ENCODE measurements at regions not wholly inside any gene's neighbourhood (a gene's known extent, or its start where the extent isn't known, plus 50 kb on each side); places are given as distances from the start of the nearest gene placed in this dataset.

DNA sequence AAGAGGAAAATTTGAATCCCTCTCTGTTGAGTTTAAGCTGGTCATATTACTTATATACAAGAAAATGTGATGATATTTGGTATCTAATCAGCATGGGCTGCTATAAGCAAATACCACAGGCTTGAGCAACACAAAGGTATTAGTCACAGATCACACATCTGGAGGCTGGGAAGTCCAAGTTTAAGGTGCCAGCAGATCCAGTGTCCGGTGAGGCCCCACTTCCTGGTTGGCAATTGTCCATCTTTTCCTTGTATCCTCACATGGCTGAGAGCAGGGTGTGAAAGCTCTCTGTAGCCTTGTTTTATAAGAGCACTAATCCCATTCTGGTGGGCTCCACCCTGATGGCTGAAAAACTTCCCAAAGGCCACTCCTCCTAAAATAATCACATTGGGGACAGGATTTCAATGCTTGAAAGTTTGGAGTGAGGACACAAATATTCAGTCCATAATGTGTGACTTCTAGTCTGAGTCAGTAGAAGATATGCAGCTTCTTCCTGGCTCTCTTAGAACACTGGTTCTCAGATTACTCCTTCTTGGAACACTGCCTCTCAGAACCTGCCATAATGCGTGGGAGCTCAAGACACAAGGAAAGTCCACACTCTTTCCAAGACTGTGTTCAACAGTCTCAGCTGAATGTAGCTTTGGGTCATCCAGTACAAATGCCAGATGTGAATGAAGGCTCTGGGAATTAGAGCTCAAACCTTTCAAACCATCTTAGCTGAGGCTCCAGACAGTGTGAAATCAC, 124.1 kb downstream of the PRDM9 start:
- H3K4me3 ChIP-seq (ENCODE audit: low read length in 3 of 3): no peak overlapping the region

DNA sequence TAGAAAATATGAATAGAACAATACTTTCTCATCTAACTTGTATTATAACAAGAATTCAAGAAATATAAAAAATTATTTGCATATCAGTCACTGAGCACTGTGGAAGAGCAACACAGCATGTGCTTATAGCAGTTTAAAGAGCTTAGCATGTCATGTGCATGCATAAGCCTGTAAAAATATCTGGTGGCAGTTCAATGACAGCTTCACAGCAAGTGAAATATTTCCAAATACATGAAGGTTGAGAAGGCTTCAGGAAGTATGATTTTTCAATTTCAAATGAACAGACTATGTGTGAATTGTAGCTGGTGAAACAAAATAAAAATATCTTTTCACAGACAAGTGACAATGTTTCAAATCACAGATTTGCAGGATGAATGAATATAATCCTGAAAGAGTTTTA, 128.5 kb downstream of the PRDM9 start:
- Histone ChIP-seq H3K4me3 (ENCODE audit: low read length in 3 of 3) (no peak overlapping the region), H3K4me1 (ENCODE audit: control insufficient read depth in 3 of 3, insufficient read depth in 3 of 3, low read length in 3 of 3) (no peaks in the 10 kb centered on the region), H3K27me3 (ENCODE audit: control insufficient read depth in 3 of 3, insufficient read depth in 3 of 3, low read length in 3 of 3) (no peaks in the 10 kb centered on the region), H3K9me3 (ENCODE audit: control insufficient read depth in 3 of 3, low read length in 3 of 3) (no peaks in the 10 kb centered on the region), H3K27ac (ENCODE audit: low read depth, low read length) (no peak overlapping the region), H3K9ac (ENCODE audit: low read depth in 1 of 3, low read length in 3 of 3) (no peak overlapping the region), H3K36me3 (ENCODE audit: control insufficient read depth in 3 of 3, insufficient read depth in 3 of 3, low read length in 3 of 3) (no peaks in the 10 kb centered on the region)

More for the DNA sequence above, 124.1 kb downstream of the PRDM9 start:
- no peaks in the 10 kb centered on the region for H3K36me3 ChIP-seq (ENCODE audit: control insufficient read depth in 3 of 3, insufficient read depth in 3 of 3, low read length in 3 of 3)
- no peak overlapping the region for H3K27ac ChIP-seq (ENCODE audit: low read depth, low read length)
- H3K4me1 ChIP-seq (ENCODE audit: control insufficient read depth in 3 of 3, insufficient read depth in 3 of 3, low read length in 3 of 3): no peaks in the 10 kb centered on the region
- no peak overlapping the region for H3K9ac ChIP-seq (ENCODE audit: low read depth in 1 of 3, low read length in 3 of 3)
- no peaks in the 10 kb centered on the region for H3K27me3 ChIP-seq (ENCODE audit: control insufficient read depth in 3 of 3, insufficient read depth in 3 of 3, low read length in 3 of 3)
- H3K9me3 ChIP-seq (ENCODE audit: control insufficient read depth in 3 of 3, low read length in 3 of 3): no peaks in the 10 kb centered on the region

DNA sequence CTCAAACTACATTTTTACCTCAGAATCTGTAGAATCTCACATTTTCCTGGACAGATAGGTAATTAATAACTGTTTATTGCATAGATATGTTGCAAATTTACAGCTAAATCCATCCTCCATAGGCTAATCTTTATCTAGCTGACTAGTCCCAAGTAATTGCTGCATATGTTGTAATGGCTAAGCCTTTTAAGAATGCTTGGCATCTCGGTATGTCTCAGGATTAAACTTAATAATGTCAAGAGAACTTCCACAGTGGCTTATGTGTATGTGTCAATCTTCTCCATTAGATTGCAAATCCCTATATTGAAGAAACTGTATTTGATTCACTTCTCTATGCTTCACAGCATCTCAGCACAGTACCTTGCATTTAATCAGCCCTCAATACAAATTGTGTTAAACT, 131.9 kb downstream of the PRDM9 start:
- Histone ChIP-seq H3K27me3 (ENCODE audit: control insufficient read depth in 3 of 3, insufficient read depth in 3 of 3, low read length in 3 of 3) (no peaks in the 10 kb centered on the region), H3K4me3 (ENCODE audit: low read length in 3 of 3) (no peak overlapping the region), H3K4me1 (ENCODE audit: control insufficient read depth in 3 of 3, insufficient read depth in 3 of 3, low read length in 3 of 3) (no peaks in the 10 kb centered on the region), H3K36me3 (ENCODE audit: control insufficient read depth in 3 of 3, insufficient read depth in 3 of 3, low read length in 3 of 3) (no peaks in the 10 kb centered on the region), H3K9ac (ENCODE audit: low read depth in 1 of 3, low read length in 3 of 3) (no peak overlapping the region), H3K9me3 (ENCODE audit: control insufficient read depth in 3 of 3, low read length in 3 of 3) (no peaks in the 10 kb centered on the region), H3K27ac (ENCODE audit: low read depth, low read length) (no peak overlapping the region)

DNA sequence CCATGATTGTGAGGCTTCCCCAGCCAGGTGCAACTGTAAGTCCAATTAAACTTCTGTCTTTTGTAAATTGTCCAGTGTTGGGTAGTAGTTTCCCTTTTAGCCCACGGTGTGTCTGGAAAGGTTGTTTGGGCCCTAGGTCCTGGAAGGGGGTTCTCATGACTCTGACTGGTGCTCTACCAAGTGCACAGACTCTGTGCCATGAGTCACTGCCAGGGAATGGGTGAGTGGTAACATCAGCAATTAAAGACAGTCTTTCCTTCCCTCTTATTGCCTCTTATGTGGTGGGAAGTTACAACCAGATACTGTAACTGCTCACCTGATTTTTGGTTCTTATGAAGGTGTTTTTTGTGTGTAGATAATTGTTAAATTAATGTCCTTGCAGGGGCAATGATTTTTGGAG, 141.2 kb downstream of the PRDM9 start:
- no peaks in the 10 kb centered on the region for H3K9me3 ChIP-seq (ENCODE audit: control insufficient read depth in 3 of 3, low read length in 3 of 3)
- H3K4me1 ChIP-seq (ENCODE audit: control insufficient read depth in 3 of 3, insufficient read depth in 3 of 3, low read length in 3 of 3): no peaks in the 10 kb centered on the region
- no peaks in the 10 kb centered on the region for H3K27me3 ChIP-seq (ENCODE audit: control insufficient read depth in 3 of 3, insufficient read depth in 3 of 3, low read length in 3 of 3)
- H3K36me3 ChIP-seq (ENCODE audit: control insufficient read depth in 3 of 3, insufficient read depth in 3 of 3, low read length in 3 of 3): no peaks in the 10 kb centered on the region
- no peak overlapping the region for H3K27ac ChIP-seq (ENCODE audit: low read depth, low read length)
- H3K9ac ChIP-seq (ENCODE audit: low read depth in 1 of 3, low read length in 3 of 3): no peak overlapping the region
- H3K4me3 ChIP-seq (ENCODE audit: low read length in 3 of 3): no peak overlapping the region

DNA sequence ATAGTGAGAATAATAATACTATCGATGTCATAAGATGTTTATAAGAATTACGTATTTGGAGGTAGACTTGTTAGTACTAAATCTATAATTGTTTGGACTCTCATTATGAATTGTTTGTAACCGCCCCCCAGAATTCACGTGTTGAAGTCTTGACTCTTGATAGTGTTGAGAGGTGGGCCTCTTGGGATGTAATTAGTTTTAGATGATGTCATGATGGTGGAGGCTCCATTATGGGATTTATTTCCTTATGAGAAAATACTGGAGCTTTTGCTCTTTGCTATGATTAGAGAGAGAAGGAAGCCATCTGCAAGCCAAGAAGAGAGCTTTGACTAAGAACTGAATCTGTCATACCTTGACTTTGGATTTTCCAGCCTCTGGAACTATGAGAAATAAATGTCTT, 142.2 kb downstream of the PRDM9 start:
- H3K36me3 ChIP-seq (ENCODE audit: control insufficient read depth in 3 of 3, insufficient read depth in 3 of 3, low read length in 3 of 3): no peaks in the 10 kb centered on the region
- H3K4me1 ChIP-seq (ENCODE audit: control insufficient read depth in 3 of 3, insufficient read depth in 3 of 3, low read length in 3 of 3): no peaks in the 10 kb centered on the region
- H3K4me3 ChIP-seq (ENCODE audit: low read length in 3 of 3): no peak overlapping the region
- H3K27ac ChIP-seq (ENCODE audit: low read depth, low read length): no peak overlapping the region
- H3K27me3 ChIP-seq (ENCODE audit: control insufficient read depth in 3 of 3, insufficient read depth in 3 of 3, low read length in 3 of 3): no peaks in the 10 kb centered on the region
- H3K9me3 ChIP-seq (ENCODE audit: control insufficient read depth in 3 of 3, low read length in 3 of 3): no peaks in the 10 kb centered on the region
- no peak overlapping the region for H3K9ac ChIP-seq (ENCODE audit: low read depth in 1 of 3, low read length in 3 of 3)

DNA sequence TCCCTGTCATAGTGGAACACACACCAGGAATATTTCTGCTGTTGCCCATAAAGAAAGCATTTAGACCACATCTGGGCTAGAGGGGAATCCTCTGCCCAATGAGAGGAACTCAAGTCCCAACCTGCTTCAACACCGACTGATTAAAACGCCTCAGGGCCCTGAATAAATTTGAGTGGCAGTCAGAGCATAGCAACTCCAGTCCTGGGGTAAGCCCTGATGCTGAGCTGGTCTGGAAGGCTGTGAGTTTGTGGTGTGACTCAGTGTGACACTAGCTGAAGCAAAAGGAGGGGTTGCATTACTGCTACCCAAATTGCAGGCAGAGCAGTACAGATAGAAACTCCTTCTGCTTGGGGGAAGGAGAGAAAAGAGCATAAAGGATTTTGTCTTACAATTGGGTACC, 148.3 kb downstream of the PRDM9 start:
- no peaks in the 10 kb centered on the region for H3K9me3 ChIP-seq (ENCODE audit: control insufficient read depth in 3 of 3, low read length in 3 of 3)
- no peaks in the 10 kb centered on the region for H3K4me1 ChIP-seq (ENCODE audit: control insufficient read depth in 3 of 3, insufficient read depth in 3 of 3, low read length in 3 of 3)
- no peaks in the 10 kb centered on the region for H3K36me3 ChIP-seq (ENCODE audit: control insufficient read depth in 3 of 3, insufficient read depth in 3 of 3, low read length in 3 of 3)
- H3K27ac ChIP-seq (ENCODE audit: low read depth, low read length): no peak overlapping the region
- no peaks in the 10 kb centered on the region for H3K27me3 ChIP-seq (ENCODE audit: control insufficient read depth in 3 of 3, insufficient read depth in 3 of 3, low read length in 3 of 3)
- no peak overlapping the region for H3K4me3 ChIP-seq (ENCODE audit: low read length in 3 of 3)
- H3K9ac ChIP-seq (ENCODE audit: low read depth in 1 of 3, low read length in 3 of 3): no peak overlapping the region

DNA sequence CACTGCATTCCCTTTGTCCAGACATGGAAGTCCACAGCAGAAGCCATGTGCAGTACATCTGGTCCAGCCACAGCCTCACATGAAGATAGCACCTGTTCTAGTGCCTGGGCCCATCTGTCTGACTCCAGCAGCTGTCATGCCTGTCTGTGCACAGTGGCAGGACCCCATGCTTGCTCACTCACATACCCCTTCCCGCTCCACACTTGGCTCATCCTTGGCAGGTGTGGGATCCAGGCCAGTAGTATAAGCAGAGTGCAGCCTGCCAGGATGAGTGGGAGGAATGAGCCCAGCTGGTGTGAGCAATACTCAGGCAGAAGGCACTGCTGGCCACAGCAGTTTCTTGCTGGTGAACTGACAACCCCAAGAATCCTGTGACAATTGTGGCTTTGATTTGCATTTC, 168.0 kb downstream of the PRDM9 start:
- Histone ChIP-seq H3K36me3 (ENCODE audit: control insufficient read depth in 3 of 3, insufficient read depth in 3 of 3, low read length in 3 of 3) (no peaks in the 10 kb centered on the region), H3K27ac (ENCODE audit: low read depth, low read length) (no peak overlapping the region), H3K9ac (ENCODE audit: low read depth in 1 of 3, low read length in 3 of 3) (no peak overlapping the region), H3K4me3 (ENCODE audit: low read length in 3 of 3) (no peak overlapping the region), H3K9me3 (ENCODE audit: control insufficient read depth in 3 of 3, low read length in 3 of 3) (peaks cover 0 to 3% (median 3%) of the 10 kb centered on the region in 3 donors), H3K4me1 (ENCODE audit: control insufficient read depth in 3 of 3, insufficient read depth in 3 of 3, low read length in 3 of 3) (no peaks in the 10 kb centered on the region), H3K27me3 (ENCODE audit: control insufficient read depth in 3 of 3, insufficient read depth in 3 of 3, low read length in 3 of 3) (no peaks in the 10 kb centered on the region)

DNA sequence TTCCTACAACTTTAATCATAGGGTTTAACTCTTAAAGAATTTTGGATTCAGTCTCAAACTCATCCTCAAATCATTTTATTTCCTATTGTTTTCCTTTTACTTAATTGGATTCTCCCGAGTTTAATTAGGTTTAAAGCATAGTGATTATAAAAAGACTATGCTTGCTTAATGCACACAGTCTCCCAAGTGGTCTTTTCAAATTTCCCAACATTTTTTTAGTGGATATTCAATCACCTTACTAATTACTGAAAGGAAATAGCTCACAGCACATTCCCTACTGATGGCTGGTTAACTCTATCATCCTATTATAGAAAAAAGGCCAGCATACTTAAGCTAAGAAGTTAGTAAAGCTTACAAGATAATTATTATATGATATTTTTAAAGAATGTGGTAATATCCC, 170.6 kb downstream of the PRDM9 start:
- Histone ChIP-seq H3K27ac (ENCODE audit: low read depth, low read length) (no peak overlapping the region), H3K9ac (ENCODE audit: low read depth in 1 of 3, low read length in 3 of 3) (no peak overlapping the region), H3K9me3 (ENCODE audit: control insufficient read depth in 3 of 3, low read length in 3 of 3) (peaks cover 0 to 3% (median 3%) of the 10 kb centered on the region in 3 donors), H3K27me3 (ENCODE audit: control insufficient read depth in 3 of 3, insufficient read depth in 3 of 3, low read length in 3 of 3) (no peaks in the 10 kb centered on the region), H3K4me3 (ENCODE audit: low read length in 3 of 3) (no peak overlapping the region), H3K36me3 (ENCODE audit: control insufficient read depth in 3 of 3, insufficient read depth in 3 of 3, low read length in 3 of 3) (no peaks in the 10 kb centered on the region), H3K4me1 (ENCODE audit: control insufficient read depth in 3 of 3, insufficient read depth in 3 of 3, low read length in 3 of 3) (no peaks in the 10 kb centered on the region)

DNA sequence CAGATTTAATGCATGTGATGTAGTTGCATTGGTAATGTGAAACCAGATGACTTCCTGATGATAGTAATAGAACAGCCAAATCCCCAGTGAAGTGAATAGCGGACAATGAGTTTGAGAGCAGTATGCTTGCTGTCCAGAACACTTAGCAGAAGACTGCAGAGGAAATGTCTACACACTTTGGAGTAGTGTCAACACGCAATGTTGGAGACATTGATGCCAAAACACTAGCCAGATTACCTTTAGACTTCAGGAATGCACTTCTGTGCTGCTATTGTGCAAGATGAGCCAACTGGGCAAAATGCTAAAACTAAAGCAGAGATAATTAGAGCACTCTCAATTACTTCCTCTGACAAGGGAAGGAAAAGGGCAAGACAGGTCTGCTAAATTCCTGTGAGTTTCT, 176.7 kb downstream of the PRDM9 start:
- no peak overlapping the region for H3K9ac ChIP-seq (ENCODE audit: low read depth in 1 of 3, low read length in 3 of 3)
- H3K36me3 ChIP-seq (ENCODE audit: control insufficient read depth in 3 of 3, insufficient read depth in 3 of 3, low read length in 3 of 3): no peaks in the 10 kb centered on the region
- no peak overlapping the region for H3K4me3 ChIP-seq (ENCODE audit: low read length in 3 of 3)
- no peaks in the 10 kb centered on the region for H3K27me3 ChIP-seq (ENCODE audit: control insufficient read depth in 3 of 3, insufficient read depth in 3 of 3, low read length in 3 of 3)
- H3K27ac ChIP-seq (ENCODE audit: low read depth, low read length): no peak overlapping the region
- H3K9me3 ChIP-seq (ENCODE audit: control insufficient read depth in 3 of 3, low read length in 3 of 3): no peaks in the 10 kb centered on the region
- H3K4me1 ChIP-seq (ENCODE audit: control insufficient read depth in 3 of 3, insufficient read depth in 3 of 3, low read length in 3 of 3): peaks cover 0 to 8% (median 0%) of the 10 kb centered on the region in 3 donors

DNA sequence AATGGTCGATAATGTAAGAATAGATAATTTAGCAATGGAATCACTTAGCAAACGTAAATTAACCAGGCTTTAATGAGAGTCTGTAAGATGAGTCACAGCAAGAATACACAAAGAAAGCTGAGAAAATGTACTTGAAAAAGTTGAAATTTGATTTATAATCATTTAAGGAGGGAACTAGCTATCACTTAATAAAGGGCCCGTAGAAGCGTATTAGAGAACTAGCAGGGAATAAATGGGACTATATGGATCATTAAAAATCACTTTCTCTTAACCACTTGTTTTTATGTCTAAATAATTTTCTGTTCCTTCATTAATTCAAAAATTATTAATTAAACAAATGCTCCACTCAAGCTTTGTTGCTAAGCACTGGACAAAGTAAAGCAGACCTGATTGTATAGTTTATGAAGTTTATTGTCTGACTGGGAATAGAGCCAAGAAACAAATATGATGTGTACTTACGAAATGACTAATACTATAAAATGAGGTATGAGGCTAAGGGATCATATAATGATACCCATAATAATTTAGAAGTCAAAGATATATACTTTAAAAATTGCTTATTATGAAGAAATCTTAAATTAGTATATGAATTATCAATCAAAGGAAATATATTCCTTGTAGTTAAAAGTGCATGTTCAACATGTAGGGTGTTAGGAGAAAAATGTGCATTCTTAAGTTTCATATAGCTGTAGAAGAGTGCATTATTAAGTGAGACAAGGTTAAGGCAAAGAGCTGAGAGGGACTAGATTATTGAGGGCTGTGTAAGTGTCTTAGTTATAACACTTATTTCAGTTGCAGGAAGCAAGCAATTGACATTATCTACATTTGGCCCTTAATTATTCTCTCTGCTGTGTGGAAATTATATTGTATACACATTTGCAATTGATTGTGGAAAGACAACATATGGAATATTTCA, 196.8 kb downstream of the PRDM9 start:
- Histone ChIP-seq H3K9ac (ENCODE audit: low read depth in 1 of 3, low read length in 3 of 3) (no peak overlapping the region), H3K4me3 (ENCODE audit: low read length in 3 of 3) (no peak overlapping the region), H3K4me1 (ENCODE audit: control insufficient read depth in 3 of 3, insufficient read depth in 3 of 3, low read length in 3 of 3) (no peaks in the 10 kb centered on the region), H3K9me3 (ENCODE audit: control insufficient read depth in 3 of 3, low read length in 3 of 3) (no peaks in the 10 kb centered on the region), H3K27ac (ENCODE audit: low read depth, low read length) (no peak overlapping the region), H3K36me3 (ENCODE audit: control insufficient read depth in 3 of 3, insufficient read depth in 3 of 3, low read length in 3 of 3) (no peaks in the 10 kb centered on the region), H3K27me3 (ENCODE audit: control insufficient read depth in 3 of 3, insufficient read depth in 3 of 3, low read length in 3 of 3) (no peaks in the 10 kb centered on the region)
